ENCODE measurements at regions not wholly inside any gene's neighbourhood (a gene's known extent, or its start where the extent isn't known, plus 50 kb on each side); places are given as distances from the start of the nearest gene placed in this dataset.

DNA sequence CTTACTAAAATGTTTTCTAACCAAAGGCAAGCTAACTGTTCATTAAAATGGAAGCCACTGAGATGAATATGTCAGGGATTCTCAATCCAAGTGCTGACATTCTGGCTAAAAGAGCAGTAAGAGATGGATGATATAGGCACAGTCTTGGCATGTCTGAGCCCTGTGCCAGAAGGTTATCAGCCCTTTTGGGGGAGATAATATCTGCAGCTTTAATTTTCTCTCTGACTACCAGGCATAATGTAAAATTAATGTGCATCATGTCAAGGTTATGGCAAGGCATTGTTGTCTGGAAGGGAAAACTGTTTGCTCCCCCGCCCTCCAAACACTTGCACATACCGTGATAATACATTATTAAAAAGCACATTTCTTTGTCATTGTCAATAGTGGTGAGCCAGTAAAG, 609.8 kb downstream of the ZNF608 start:
- TF ChIP-seq CTCF (conservative IDR thresholded peaks at IDR 0.05; ENCODE audit: low read length) = no peak
- TF ChIP-seq EZH2phosphoT487 (IDR thresholded peaks at IDR 0.05; ENCODE audit: borderline replicate concordance, low read depth, low read length) = no peak
